Activated CD8-positive, alpha-beta T cell treated with anti-CD3 and anti-CD28 coated beads for 36 hours (primary cell): ENCODE measurements at regions not wholly inside any gene's neighbourhood (a gene's known extent, or its start where the extent isn't known, plus 50 kb on each side); places are given as distances from the start of the nearest gene placed in this dataset.

Experiments
- ATAC-seq: fragments of 200-7000 bp; cut with Tn5 transposase; one replicate; pipeline ENCODE4 v1.10.0; 2021; ENCODE audit warnings: mild to moderate bottlenecking, moderate library complexity
- CTCF ChIA-PET: fragments of 350-600 bp; sonication (Branson Sonifier 250); formaldehyde crosslinking; loops from one replicate; lab custom pipeline; 2021; ENCODE audit warnings: antibody characterized with exemption; lab: Charles Lee
- POLR2A ChIA-PET: fragments of 350-600 bp; sonication (Branson Sonifier 250); formaldehyde crosslinking; loops from one replicate; lab custom pipeline; 2021; ENCODE audit warnings: antibody characterized with exemption; lab: Charles Lee
- DNase-seq: peaks from one replicate; pipeline ENCODE4 v3.0.0-alpha.2; 2020
- H3K27ac Mint-ChIP-seq: one replicate; pipeline ENCODE4 v1.8.0; 2021; ENCODE audit warnings: mild to moderate bottlenecking, mixed read lengths
- H3K27me3 Mint-ChIP-seq: one replicate; pipeline ENCODE4 v1.8.0; 2021; ENCODE audit warnings: mixed read lengths
- H3K36me3 Mint-ChIP-seq: one replicate; pipeline ENCODE4 v1.8.0; 2021; ENCODE audit warnings: low read depth, mixed read lengths
- H3K4me1 Mint-ChIP-seq: one replicate; pipeline ENCODE4 v1.8.0; 2021; ENCODE audit warnings: low read depth, mixed read lengths
- H3K4me3 Mint-ChIP-seq: one replicate; pipeline ENCODE4 v1.8.0; 2021; ENCODE audit warnings: mild to moderate bottlenecking, moderate library complexity, mixed read lengths
- H3K9me3 Mint-ChIP-seq: one replicate; pipeline ENCODE4 v1.8.0; 2021; ENCODE audit warnings: mixed read lengths
- CTCF ChIP-seq: fragments of 200-600 bp; IDR thresholded peaks from one replicate; pipeline ENCODE4 v1.8.0; 2022; ENCODE audit warnings: antibody characterized with exemption, mild to moderate bottlenecking
- intact Hi-C: fragments of 100-400 bp; cut with micrococcal nuclease; formaldehyde crosslinking; loops from one replicate; pipeline ENCODE4 v1.10.0; 2022

DNA sequence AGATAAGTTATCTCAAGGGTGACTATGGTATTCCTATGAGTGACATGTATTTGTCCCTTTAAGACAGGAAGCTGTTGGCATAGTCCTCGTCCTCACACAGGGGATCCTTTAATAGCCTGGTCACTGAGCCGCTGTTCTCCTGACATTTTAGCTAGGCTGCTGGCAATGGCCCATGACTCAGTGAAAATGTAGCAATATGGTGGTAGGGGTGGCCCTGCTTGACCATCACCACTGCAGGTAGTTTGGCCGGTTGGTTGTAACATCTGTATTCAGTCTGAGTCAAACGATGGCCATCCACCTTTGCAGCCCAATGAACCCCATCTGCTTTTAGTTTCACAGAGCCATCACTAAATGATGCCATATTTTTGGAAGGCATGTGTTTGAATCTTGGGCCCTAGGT, 110.1 kb upstream of the RAB18 start:
- TF ChIP-seq CTCF: no peak
- Mint-ChIP-seq H3K9me3 (no peaks in the 10 kb centered on the region), H3K4me1 (no peaks in the 10 kb centered on the region), H3K36me3 (no peaks in the 10 kb centered on the region), H3K27me3 (peaks cover 12% of the 10 kb centered on the region), H3K27ac (no peak overlapping the region), H3K4me3 (no peak overlapping the region)
- no peak for DNase-seq
- intact Hi-C loops: no loop called here
- ChIA-PET CTCF (no interaction called here), POLR2A (no interaction called here)
- no peak for ATAC-seq

DNA sequence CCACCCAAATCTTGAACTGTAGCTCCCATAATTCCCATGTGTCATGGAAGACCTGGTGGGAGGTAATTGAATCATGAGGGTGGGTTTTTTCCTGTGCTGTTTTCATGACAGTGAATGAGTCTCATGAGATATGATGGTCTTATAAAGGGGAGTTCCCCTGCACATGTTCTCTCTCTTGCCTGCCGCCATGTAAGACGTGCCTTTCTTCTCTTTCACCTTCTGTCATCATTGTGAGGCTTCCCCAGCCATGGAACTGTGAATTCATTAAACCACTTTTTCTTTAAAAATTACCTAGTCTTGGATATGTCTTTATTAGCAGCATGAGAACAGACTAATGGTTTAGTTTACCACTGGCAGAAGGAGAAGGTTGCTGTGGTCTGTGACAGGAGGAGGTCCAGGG, 111.5 kb upstream of the RAB18 start:
- TF ChIP-seq CTCF: no peak
- Mint-ChIP-seq H3K27me3 (peaks cover 12% of the 10 kb centered on the region), H3K4me3 (no peak overlapping the region), H3K4me1 (no peaks in the 10 kb centered on the region), H3K9me3 (no peaks in the 10 kb centered on the region), H3K36me3 (no peaks in the 10 kb centered on the region), H3K27ac (no peak overlapping the region)
- intact Hi-C loops: no loop called here
- ChIA-PET POLR2A (no interaction called here), CTCF (no interaction called here)
- ATAC-seq (no peak), DNase-seq (no peak)

- no peak for TF ChIP-seq CTCF
- no peak overlapping the region for H3K27ac Mint-ChIP-seq
- ATAC-seq (no peak), DNase-seq (no peak)
- H3K27me3 Mint-ChIP-seq: peaks cover 12% of the 10 kb centered on the region
- CTCF ChIA-PET: no interaction called here
- intact Hi-C loops: no loop called here
- POLR2A ChIA-PET: no interaction called here
- H3K4me1 Mint-ChIP-seq: no peaks in the 10 kb centered on the region
- no peak overlapping the region for H3K4me3 Mint-ChIP-seq
- H3K9me3 Mint-ChIP-seq: no peaks in the 10 kb centered on the region
- no peaks in the 10 kb centered on the region for H3K36me3 Mint-ChIP-seq
These were observed 112.2 kb upstream of the RAB18 start for GRCh38 chr10:27391916-27392315.

DNA sequence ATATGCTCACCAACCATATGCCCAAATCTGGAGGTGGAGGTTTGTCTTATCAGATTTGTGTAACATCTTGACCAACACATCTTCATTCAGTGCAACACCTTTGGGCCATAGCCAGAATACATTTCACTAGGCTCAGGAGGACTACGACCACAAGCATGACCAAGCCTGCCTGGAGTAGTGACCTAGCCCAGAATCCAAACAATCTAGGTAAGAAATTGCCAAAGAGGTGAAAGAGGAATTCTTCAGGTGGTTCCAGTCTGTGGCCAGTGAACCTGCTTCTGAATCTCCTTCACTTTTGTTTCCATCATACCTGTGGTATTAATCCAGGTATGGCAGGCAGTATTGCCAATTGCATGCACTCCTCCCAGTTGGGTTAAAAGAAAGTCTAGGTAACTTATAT, 112.8 kb upstream of the RAB18 start:
- no peak overlapping the region for H3K4me3 Mint-ChIP-seq
- ChIA-PET POLR2A (no interaction called here), CTCF (no interaction called here)
- ATAC-seq (no peak), DNase-seq (no peak)
- no peaks in the 10 kb centered on the region for H3K9me3 Mint-ChIP-seq
- no peak for TF ChIP-seq CTCF
- no peaks in the 10 kb centered on the region for H3K36me3 Mint-ChIP-seq
- H3K4me1 Mint-ChIP-seq: no peaks in the 10 kb centered on the region
- H3K27ac Mint-ChIP-seq: no peak overlapping the region
- intact Hi-C loops: no loop called here
- peaks cover 17% of the 10 kb centered on the region for H3K27me3 Mint-ChIP-seq

- TF ChIP-seq CTCF: no peak
- no peak for ATAC-seq
- H3K27me3 Mint-ChIP-seq: peaks cover 16% of the 10 kb centered on the region
- no peaks in the 10 kb centered on the region for H3K4me1 Mint-ChIP-seq
- H3K9me3 Mint-ChIP-seq: no peaks in the 10 kb centered on the region
- H3K27ac Mint-ChIP-seq: no peak overlapping the region
- POLR2A ChIA-PET: no interaction called here
- intact Hi-C loops: no loop called here
- CTCF ChIA-PET: no interaction called here
- H3K36me3 Mint-ChIP-seq: no peaks in the 10 kb centered on the region
- DNase-seq: no peak
- H3K4me3 Mint-ChIP-seq: no peak overlapping the region
These were observed 113.4 kb upstream of the RAB18 start for GRCh38 chr10:27390681-27391080.
